ENCODE measurements at regions not wholly inside any gene's neighbourhood (a gene's known extent, or its start where the extent isn't known, plus 50 kb on each side); places are given as distances from the start of the nearest gene placed in this dataset.

- TF ChIP-seq AFF1 (IDR thresholded peaks at IDR 0.05; ENCODE audit: low read depth in 1 of 2, partially characterized antibody in 2 of 2) (no peak), CBFA2T2 (conservative IDR thresholded peaks at IDR 0.05) (no peak), ZNF644 (tag; IDR thresholded peaks at IDR 0.05; ENCODE audit: low read depth) (no peak), ELF1 (tag; IDR thresholded peaks at IDR 0.05) (no peak)
These were observed 116.7 kb upstream of the MRPS22 start (continued) for GRCh38 chr3:139227165-139227564.

GRCh38 chr3:139227827-139228226, 116.0 kb upstream of the MRPS22 start:
- H3K9ac ChIP-seq (ENCODE audit: insufficient read depth in 1 of 2, low read depth in 2 of 2, low read length in 2 of 2): no peak overlapping the region
- ChIA-PET CTCF (ENCODE audit: low intra/inter-chr PET ratio) (no interaction called here), POLR2A (no interaction called here)
- H4K20me1 ChIP-seq (replicated peaks; ENCODE audit: control insufficient read depth, insufficient read depth, low read length): no peaks in the 10 kb centered on the region
- no peaks in the 10 kb centered on the region for H3K9me1 ChIP-seq (ENCODE audit: control insufficient read depth, insufficient read depth, low read length)
- H2AFZ ChIP-seq (ENCODE audit: low read depth, low read length): no peak overlapping the region
- ATAC-seq (no peak), DNase-seq (ENCODE audit: extremely low read depth in 1 of 4, low spot score in 3 of 4) (no peak), FAIRE-seq (no peak)
- H3K27ac ChIP-seq (ENCODE audit: extremely low read depth, low read depth, low read length): no peak overlapping the region
- in situ Hi-C loops (cut with MboI): no loop called here
- no peak overlapping the region for H3K4me3 ChIP-seq
- no peaks in the 10 kb centered on the region for H3K9me3 ChIP-seq (replicated peaks; ENCODE audit: control insufficient read depth, insufficient read depth, low read depth, low read length)
- H3K27me3 ChIP-seq (ENCODE audit: control insufficient read depth in 2 of 2, insufficient read depth in 2 of 2, low read length in 2 of 2): no peaks in the 10 kb centered on the region
- H3K36me3 ChIP-seq (ENCODE audit: control insufficient read depth, insufficient read depth, low read length): no peaks in the 10 kb centered on the region
- no peak overlapping the region for H3K4me2 ChIP-seq (ENCODE audit: insufficient read depth, low read length)
- peaks cover 0 to 3% of the 10 kb centered on the region in 2 experiments; a peak in 2 of 5 replicates for H3K4me1 ChIP-seq (replicated peaks in 1 of 2; ENCODE audit: control insufficient read depth in 2 of 2, insufficient read depth in 2 of 2, low read length in 2 of 2)
- intact Hi-C loops (cut with micrococcal nuclease): loop anchor here (10.0 kb wide), 1 partner anchor 97 kb away; no protein-coding TSS in a partner anchor
- WGBS (ENCODE audit: insufficient coverage, low coverage, missing lambda C conversion rate): 62% methylated on average over 4 of the region's 4 CpGs
- H3K79me2 ChIP-seq (ENCODE audit: control insufficient read depth, insufficient read depth, low read length): no peaks in the 10 kb centered on the region
- BruUV-seq (replicated peaks): no TSS peak
- no peak for TF ChIP-seq ZBTB8A (IDR thresholded peaks at IDR 0.05; ENCODE audit: partially characterized antibody)
- no peak for TF ChIP-seq ATF7 (IDR thresholded peaks at IDR 0.05)
- TF ChIP-seq ADNP (tag; IDR thresholded peaks at IDR 0.05): no peak
- no peak for TF ChIP-seq ZNF830 (CRISPR knock-in tag; IDR thresholded peaks at IDR 0.05)
- no peak for TF ChIP-seq KDM4B (IDR thresholded peaks at IDR 0.05; ENCODE audit: borderline replicate concordance in 2 of 2, low read depth in 1 of 2)
- TF ChIP-seq VEZF1 (CRISPR knock-in tag; IDR thresholded peaks at IDR 0.05): no peak
- TF ChIP-seq HNRNPUL1 (IDR thresholded peaks at IDR 0.05; ENCODE audit: low read length): no peak
- no peak for TF ChIP-seq NCOA2 (IDR thresholded peaks at IDR 0.05; ENCODE audit: partially characterized antibody in 2 of 2)
- no peak for TF ChIP-seq BCL6 (CRISPR knock-in tag; IDR thresholded peaks at IDR 0.05)
- no peak for TF ChIP-seq CEBPB (tag; IDR thresholded peaks at IDR 0.05)
- TF ChIP-seq STAT5A (IDR thresholded peaks at IDR 0.05; ENCODE audit: borderline replicate concordance, low read length): no peak
- no peak for TF ChIP-seq TGIF2 (CRISPR knock-in tag; IDR thresholded peaks at IDR 0.05)
- TF ChIP-seq ILK (tag; IDR thresholded peaks at IDR 0.05; ENCODE audit: borderline replicate concordance, low read depth): no peak
- no peak for TF ChIP-seq ZNF551 (CRISPR knock-in tag; IDR thresholded peaks at IDR 0.05)
- no peak for TF ChIP-seq RNF2 (IDR thresholded peaks at IDR 0.05)
